GM18508 (cell line): ENCODE measurements at regions not wholly inside any gene's neighbourhood (a gene's known extent, or its start where the extent isn't known, plus 50 kb on each side); places are given as distances from the start of the nearest gene placed in this dataset.
"Not testable (repeated sequence)": the region's sequence is repeated elsewhere in the genome, so short reads cannot be mapped to it uniquely, and the experiment has no call there.

Experiments used
- ATAC-seq: cut with Tn5 transposase; IDR thresholded peaks from one replicate; pipeline ENCODE4 v1.9.1; 2021; ENCODE audit warnings: moderate number of reproducible peaks; ENCODE audit not compliant: insufficient read depth, unreplicated experiment

GRCh38 chr6:69494595-69494994, 302.2 kb downstream of the LMBRD1 start:
- no peak for ATAC-seq

GRCh38 chr6:69489970-69490369, 306.8 kb downstream of the LMBRD1 start:
- ATAC-seq: no peak

GRCh38 chr6:69487688-69488087, 309.1 kb downstream of the LMBRD1 start:
- no peak for ATAC-seq

GRCh38 chr6:69466979-69467570, 329.7 kb downstream of the LMBRD1 start:
- no peak for ATAC-seq

GRCh38 chr6:69465866-69466265, 330.9 kb downstream of the LMBRD1 start:
- ATAC-seq: no peak

GRCh38 chr6:69456086-69456485, 340.7 kb downstream of the LMBRD1 start:
- no peak for ATAC-seq

- not testable (repeated sequence) for ATAC-seq
Measured at GRCh38 chr6:69454619-69455018, 342.2 kb downstream of the LMBRD1 start.

GRCh38 chr6:69450493-69450892, 346.3 kb downstream of the LMBRD1 start:
- not testable (repeated sequence) for ATAC-seq

- no peak for ATAC-seq
Measured at GRCh38 chr6:69449887-69450286, 346.9 kb downstream of the LMBRD1 start.
